ENCODE measurements at regions not wholly inside any gene's neighbourhood (a gene's known extent, or its start where the extent isn't known, plus 50 kb on each side); places are given as distances from the start of the nearest gene placed in this dataset.

DNA sequence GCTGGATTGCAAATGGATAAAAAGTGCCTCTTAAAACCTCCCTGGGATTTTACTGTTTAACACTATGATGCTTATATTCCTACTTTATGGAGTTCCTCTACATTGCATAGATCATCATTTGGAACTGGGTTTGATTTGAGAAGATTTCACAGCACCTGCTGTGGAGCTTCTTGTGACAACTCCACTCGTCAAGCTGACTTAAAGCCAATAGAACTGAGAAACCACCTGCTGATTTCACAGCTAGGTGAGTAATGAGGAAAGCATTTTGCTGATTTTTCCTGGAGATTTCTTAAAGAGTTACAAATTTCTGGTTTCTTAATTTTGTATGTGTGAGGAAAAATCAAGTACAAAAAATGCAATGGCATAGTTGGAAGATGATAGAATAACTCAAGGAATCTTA is 739.1 kb upstream of the LRRTM1 start:
- TF ChIP-seq, protein P1, sequence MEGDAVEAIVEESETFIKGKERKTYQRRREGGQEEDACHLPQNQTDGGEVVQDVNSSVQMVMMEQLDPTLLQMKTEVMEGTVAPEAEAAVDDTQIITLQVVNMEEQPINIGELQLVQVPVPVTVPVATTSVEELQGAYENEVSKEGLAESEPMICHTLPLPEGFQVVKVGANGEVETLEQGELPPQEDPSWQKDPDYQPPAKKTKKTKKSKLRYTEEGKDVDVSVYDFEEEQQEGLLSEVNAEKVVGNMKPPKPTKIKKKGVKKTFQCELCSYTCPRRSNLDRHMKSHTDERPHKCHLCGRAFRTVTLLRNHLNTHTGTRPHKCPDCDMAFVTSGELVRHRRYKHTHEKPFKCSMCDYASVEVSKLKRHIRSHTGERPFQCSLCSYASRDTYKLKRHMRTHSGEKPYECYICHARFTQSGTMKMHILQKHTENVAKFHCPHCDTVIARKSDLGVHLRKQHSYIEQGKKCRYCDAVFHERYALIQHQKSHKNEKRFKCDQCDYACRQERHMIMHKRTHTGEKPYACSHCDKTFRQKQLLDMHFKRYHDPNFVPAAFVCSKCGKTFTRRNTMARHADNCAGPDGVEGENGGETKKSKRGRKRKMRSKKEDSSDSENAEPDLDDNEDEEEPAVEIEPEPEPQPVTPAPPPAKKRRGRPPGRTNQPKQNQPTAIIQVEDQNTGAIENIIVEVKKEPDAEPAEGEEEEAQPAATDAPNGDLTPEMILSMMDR (IDR thresholded peaks at IDR 0.05): no peak
- no peak for TF ChIP-seq POLR2A (IDR thresholded peaks at IDR 0.05)

Measured in testis (tissue), 2 donors.